ENCODE measurements at regions not wholly inside any gene's neighbourhood (a gene's known extent, or its start where the extent isn't known, plus 50 kb on each side); places are given as distances from the start of the nearest gene placed in this dataset.

DNA sequence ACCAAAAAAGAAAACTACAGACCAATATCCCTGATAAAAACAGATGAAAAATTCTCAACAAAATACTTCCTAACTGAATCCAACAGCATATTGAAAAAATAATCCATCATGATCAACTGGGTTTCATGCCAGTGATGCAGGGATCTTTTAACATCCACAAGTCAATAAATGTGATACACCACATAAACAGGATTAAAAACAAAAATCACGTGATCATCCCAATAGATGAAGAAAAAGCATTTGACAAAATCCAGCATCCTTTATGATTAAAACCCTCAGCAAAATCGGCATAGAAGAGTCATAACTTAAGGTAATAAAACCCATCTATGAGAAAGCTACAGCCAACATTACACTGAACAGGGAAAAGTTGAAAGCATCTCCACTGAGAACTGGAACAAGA, 107.5 kb downstream of the DCLK3 start:
- DNase-seq = no peak
- Mint-ChIP-seq H3K36me3 (ENCODE audit: low read depth) (no peaks in the 10 kb centered on the region), H3K27ac (no peak overlapping the region), H3K4me1 (ENCODE audit: low read depth) (no peaks in the 10 kb centered on the region), H3K4me3 (no peak overlapping the region), H3K9me3 (no peaks in the 10 kb centered on the region), H3K27me3 (peaks cover 36% of the 10 kb centered on the region)
- no peak for ATAC-seq
- intact Hi-C loops (cut with micrococcal nuclease) = no loop called here
- ChIA-PET POLR2A (no interaction called here), CTCF (no interaction called here)
- TF ChIP-seq, protein P1, sequence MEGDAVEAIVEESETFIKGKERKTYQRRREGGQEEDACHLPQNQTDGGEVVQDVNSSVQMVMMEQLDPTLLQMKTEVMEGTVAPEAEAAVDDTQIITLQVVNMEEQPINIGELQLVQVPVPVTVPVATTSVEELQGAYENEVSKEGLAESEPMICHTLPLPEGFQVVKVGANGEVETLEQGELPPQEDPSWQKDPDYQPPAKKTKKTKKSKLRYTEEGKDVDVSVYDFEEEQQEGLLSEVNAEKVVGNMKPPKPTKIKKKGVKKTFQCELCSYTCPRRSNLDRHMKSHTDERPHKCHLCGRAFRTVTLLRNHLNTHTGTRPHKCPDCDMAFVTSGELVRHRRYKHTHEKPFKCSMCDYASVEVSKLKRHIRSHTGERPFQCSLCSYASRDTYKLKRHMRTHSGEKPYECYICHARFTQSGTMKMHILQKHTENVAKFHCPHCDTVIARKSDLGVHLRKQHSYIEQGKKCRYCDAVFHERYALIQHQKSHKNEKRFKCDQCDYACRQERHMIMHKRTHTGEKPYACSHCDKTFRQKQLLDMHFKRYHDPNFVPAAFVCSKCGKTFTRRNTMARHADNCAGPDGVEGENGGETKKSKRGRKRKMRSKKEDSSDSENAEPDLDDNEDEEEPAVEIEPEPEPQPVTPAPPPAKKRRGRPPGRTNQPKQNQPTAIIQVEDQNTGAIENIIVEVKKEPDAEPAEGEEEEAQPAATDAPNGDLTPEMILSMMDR (IDR thresholded peaks at IDR 0.05) = no peak

DNA sequence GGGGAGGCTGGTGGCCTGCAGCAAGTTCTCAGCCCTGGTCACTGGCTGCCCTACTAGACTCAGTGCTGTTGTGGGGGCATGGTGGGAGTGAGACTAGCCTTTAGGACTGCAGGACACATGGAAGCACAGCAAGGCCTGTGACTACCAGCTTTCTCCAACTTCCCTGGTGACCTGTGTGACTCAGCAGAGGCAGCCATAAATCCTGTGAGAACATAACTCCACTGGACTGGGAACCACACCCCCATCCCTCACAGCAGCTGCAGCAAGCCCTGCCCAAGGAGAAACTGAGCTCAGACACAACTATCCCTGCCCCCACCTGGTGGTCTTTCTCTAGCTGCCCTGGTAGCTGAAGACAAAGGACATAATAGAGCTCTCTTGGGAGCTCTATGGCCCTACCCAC, 111.3 kb downstream of the DCLK3 start:
- Mint-ChIP-seq H3K9me3 (no peaks in the 10 kb centered on the region), H3K27ac (no peak overlapping the region), H3K27me3 (peaks cover 36% of the 10 kb centered on the region), H3K4me3 (no peak overlapping the region), H3K36me3 (ENCODE audit: low read depth) (no peaks in the 10 kb centered on the region), H3K4me1 (ENCODE audit: low read depth) (no peaks in the 10 kb centered on the region)
- DNase-seq = no peak
- no peak for ATAC-seq
- TF ChIP-seq, protein P1 (IDR thresholded peaks at IDR 0.05) = no peak
- intact Hi-C loops (cut with micrococcal nuclease) = no loop called here
- POLR2A ChIA-PET = no interaction called here
- CTCF ChIA-PET = no interaction called here

DNA sequence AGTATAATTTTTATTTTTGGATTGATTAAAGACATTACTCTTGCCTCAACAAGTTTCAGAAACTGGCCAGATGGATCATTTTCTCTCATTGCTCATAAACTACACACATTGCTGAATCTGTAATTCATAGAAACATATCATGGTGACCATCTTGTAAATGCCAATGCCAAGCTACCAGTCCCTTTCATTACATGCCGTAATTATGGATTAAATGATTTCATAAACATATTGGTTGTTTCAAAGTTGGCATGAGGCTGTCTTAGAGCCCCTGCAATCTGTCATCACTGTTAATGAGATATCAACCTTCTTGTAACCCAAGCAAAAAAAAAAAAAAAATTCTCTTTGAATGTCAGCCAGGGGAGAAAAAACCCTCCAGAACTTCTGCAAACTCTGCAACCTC, 112.2 kb downstream of the DCLK3 start:
- Mint-ChIP-seq H3K4me1 (ENCODE audit: low read depth) (no peaks in the 10 kb centered on the region), H3K36me3 (ENCODE audit: low read depth) (no peaks in the 10 kb centered on the region), H3K9me3 (no peaks in the 10 kb centered on the region), H3K27ac (no peak overlapping the region), H3K27me3 (peaks cover 35% of the 10 kb centered on the region), H3K4me3 (no peak overlapping the region)
- CTCF ChIA-PET = no interaction called here
- intact Hi-C loops (cut with micrococcal nuclease) = no loop called here
- TF ChIP-seq, protein P1 (IDR thresholded peaks at IDR 0.05) = no peak
- no peak for ATAC-seq
- POLR2A ChIA-PET = no interaction called here
- DNase-seq = no peak

DNA sequence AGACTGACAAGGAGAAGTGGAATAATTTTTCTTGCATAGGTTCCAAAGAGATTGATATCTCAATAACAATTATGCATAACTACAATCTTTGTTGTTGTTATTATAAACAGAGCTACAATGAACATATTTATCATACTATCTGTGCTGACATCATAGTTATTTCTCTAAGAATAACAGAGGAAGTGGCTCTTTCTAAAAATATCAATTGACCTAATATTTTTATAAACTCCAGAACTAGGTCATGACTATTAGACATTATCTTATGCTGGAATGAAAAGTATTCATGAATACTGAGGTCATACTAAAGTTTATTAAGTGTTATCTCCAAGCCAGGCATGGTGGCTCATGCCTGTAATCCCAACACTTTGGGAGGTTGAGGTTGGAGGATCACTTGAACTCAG, 114.1 kb downstream of the DCLK3 start:
- intact Hi-C loops (cut with micrococcal nuclease) = no loop called here
- Mint-ChIP-seq H3K27ac (no peak overlapping the region), H3K4me3 (no peak overlapping the region), H3K36me3 (ENCODE audit: low read depth) (no peaks in the 10 kb centered on the region), H3K9me3 (no peaks in the 10 kb centered on the region), H3K27me3 (peaks cover 37% of the 10 kb centered on the region), H3K4me1 (ENCODE audit: low read depth) (no peaks in the 10 kb centered on the region)
- no peak for DNase-seq
- no peak for ATAC-seq
- CTCF ChIA-PET = no interaction called here
- POLR2A ChIA-PET = no interaction called here
- TF ChIP-seq, protein P1 (IDR thresholded peaks at IDR 0.05) = no peak

DNA sequence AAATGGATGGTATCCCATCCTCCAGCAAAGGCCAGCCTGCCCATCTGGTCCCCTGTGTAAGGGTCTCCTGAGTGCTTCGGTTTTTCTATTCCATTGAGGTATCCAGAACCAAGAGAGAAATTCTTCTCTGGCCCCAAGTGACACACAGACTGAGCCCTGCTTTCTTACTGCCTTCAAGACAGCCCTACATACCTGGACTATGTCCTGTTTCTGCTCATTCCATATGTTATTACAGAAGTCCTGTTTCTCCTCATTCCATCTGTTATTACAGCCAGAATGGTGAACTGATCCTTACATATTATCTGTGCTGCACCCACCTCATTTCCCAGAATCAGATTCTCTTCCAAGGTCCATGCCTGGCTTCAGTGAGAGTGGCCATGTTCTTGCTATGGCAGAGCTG, 115.2 kb downstream of the DCLK3 start:
- no peak overlapping the region for H3K27ac Mint-ChIP-seq
- intact Hi-C loops (cut with micrococcal nuclease) = no loop called here
- ATAC-seq (no peak), DNase-seq (no peak)
- H3K4me1 Mint-ChIP-seq (ENCODE audit: low read depth) = no peaks in the 10 kb centered on the region
- ChIA-PET CTCF (no interaction called here), POLR2A (no interaction called here)
- TF ChIP-seq, protein P1 (IDR thresholded peaks at IDR 0.05) = no peak
- H3K4me3 Mint-ChIP-seq = no peak overlapping the region
- H3K36me3 Mint-ChIP-seq (ENCODE audit: low read depth) = no peaks in the 10 kb centered on the region
- H3K9me3 Mint-ChIP-seq = no peaks in the 10 kb centered on the region
- H3K27me3 Mint-ChIP-seq = peaks cover 34% of the 10 kb centered on the region
